ENCODE measurements at regions not wholly inside any gene's neighbourhood (a gene's known extent, or its start where the extent isn't known, plus 50 kb on each side); places are given as distances from the start of the nearest gene placed in this dataset.
A peak's percentile ranks its signal among the peaks of the same experiment; 100 is the strongest.
"Not testable (repeated sequence)": the region's sequence is repeated elsewhere in the genome, so short reads cannot be mapped to it uniquely, and the experiment has no call there.

DNA sequence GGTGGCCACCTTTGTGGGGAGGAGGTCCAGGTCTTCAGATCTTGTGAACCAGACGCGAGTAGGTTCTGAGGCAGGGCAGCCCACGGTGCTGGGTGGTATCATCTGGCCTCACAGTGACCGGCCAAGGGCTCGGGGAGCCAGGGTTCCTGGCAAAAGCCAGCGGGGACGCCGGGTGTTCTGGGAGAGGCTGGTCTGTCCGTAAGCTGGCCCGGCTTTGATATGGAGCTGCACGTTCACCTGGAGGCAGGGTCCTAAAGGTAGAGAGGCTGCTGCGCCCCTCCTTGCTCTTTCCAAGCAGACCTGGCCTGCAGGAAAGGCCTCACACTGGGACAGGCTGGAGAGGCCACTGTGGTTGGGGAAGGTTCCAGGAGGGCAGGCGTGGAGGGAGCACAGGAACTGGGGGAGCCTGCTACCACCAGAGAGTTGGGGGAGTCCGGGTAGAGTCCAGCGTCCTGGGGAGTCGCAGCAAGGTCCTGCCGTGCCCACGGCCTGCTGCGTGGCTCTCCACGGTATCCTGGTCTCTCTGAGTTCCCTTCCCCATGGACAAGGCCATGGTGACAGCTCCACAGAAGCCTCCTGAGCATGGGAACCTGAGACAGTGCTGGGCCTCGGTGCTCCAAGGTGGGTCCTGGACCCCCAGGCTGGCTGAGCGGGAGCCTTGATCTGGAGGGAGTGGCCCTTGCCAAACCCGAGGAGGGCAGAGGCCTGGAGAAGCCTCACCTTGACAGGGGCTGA is 452.4 kb upstream of the B3GAT1 start:
- DNase-seq: no peak

DNA sequence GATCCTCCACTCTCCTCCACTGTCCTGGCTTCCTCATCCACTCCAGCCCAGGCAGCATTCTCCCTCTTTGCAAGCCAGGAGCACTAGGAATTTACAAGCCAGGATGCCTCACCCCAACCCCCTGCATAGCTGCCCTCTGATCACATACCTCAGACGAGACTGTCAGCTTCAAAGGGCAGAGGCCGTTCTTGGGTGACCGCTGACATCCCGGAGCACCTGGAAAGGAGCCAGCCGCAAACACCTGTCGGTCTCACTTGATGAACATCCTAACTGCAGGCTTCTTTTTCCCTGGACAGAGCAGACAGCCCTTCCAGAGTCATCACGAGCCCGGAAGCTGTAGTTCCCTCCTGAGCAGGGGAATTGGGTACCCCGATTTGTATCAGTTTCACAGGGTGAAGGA is 451.3 kb upstream of the B3GAT1 start:
- no peak for DNase-seq

DNA sequence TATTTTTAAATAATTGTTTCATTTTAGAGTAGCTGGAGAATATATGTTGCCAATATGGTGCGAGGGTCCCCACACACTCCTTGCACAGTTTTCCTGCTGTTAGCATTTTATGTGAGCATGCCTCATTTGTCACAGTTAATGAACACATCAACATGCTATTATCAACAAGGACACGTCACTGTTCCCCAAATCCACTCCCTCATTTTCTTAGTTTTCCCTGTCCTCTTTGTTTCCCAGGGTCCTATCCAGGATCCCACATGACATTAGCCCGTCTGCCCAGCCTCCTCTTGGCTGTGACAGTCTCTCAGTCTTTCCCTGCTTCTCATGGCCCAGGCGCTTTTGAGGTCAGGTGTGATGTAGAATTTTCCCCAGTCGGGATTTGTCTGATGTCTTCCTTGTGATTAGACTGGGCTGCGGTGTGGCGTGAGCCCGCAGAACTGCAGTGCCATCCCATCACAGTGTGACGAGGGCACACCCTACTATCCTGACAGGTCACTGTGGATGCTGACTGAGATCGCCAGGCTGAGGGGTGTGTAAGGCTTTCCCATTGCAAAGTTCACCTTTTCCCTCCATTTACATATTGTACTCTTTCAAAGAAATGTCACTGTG is 450.6 kb upstream of the B3GAT1 start:
- DNase-seq: no peak

DNA sequence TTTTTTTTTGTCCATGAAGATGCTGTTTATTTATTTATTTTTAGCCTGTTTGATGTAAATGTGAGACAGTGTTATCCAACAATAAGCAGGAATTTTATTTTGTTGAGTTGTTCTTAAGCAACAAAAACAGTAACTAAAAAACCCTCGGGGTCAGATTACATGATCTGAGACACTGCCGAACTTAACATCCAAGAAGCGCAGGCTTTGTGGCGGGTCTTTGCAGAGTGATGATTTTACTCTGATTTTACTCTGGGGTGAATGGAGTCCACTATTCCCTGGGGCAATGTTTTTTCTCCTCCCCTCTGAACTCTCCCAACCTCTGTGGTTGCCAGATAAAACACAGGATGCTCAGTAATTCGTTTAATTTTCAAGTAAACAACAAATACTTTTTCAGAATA is 450.1 kb upstream of the B3GAT1 start:
- DNase-seq: no peak

DNA sequence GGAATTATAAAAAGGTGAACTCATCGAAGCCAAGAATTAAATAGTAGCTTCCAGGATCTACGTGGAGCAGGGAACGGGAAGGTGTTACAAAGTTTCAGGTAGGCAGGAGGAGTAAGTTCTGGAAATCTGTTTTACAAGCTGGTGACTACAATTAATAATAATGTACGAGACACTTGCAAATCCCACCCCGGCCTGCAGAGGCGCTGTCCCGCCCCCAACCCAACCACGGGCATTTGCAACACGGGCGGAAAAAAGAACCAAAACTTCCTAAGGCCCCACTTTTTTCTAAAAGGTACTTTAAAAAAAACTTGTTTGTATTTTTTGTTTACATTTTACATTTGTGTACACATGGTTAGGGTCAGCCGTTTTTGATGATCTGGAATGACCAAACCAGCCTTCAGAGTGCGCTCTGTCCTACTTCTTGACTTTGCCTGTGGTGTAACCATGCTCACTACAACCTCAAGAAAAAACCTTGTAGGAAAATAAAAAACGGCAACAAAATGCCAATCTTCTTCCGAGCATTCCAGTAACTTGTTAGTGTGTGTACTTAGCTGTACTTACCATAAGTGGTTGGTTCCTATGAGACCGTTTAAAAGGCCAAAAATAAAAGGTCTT is 449.6 kb upstream of the B3GAT1 start:
- DNase-seq: no peak

DNA sequence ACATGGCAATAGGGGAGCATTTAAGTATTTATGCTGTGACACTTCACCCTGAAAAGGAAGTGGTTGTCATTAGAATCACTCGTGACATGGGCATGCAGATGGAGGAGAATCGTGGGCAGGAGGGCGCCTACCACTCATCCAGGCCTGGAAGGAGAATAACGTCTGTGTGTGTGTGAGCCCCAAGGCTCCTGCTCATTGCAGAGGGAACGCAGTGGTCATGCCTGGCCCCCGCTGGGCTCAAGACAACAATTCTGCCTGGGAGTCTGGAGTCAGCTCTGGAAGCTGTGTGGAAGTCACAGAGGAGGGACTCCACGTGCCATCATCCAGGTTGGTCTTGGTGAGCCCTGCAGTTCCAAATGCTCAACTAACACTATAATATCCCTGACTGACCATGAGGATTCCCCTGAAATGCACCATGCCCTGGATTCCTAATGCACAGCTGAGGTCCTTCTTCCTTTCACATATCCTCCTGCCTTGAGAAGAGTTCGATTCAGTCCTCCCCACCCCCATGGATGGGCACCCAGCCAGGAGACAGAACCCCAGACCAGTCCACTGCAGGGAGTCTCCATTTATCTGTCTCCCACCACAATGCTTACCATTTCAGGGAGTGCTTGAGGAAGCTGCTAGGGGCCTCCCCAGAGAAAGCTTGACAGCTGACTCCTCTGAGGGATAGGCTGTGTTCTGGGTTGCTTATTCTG is 446.9 kb upstream of the B3GAT1 start:
- DNase-seq: no peak

DNA sequence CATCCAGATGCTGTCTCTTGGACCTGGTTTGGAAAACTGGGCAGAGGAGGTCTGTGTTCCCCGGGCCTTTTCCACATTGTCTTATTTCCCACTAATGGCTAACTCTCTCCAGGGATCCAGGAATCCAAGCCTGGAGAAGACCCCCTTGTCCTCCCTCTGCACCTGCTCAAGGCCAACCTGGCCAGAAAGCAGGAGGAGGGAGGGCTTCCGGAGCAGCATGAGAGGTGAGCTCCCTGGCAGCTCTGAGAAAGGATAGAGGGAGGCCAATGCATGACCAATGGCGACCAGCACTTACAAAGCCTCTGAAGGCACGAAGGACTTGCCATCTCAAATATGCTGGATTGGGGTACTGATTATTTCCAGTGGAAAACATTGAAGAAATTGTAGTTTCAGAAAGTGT is 445.0 kb upstream of the B3GAT1 start:
- no peak for DNase-seq

DNA sequence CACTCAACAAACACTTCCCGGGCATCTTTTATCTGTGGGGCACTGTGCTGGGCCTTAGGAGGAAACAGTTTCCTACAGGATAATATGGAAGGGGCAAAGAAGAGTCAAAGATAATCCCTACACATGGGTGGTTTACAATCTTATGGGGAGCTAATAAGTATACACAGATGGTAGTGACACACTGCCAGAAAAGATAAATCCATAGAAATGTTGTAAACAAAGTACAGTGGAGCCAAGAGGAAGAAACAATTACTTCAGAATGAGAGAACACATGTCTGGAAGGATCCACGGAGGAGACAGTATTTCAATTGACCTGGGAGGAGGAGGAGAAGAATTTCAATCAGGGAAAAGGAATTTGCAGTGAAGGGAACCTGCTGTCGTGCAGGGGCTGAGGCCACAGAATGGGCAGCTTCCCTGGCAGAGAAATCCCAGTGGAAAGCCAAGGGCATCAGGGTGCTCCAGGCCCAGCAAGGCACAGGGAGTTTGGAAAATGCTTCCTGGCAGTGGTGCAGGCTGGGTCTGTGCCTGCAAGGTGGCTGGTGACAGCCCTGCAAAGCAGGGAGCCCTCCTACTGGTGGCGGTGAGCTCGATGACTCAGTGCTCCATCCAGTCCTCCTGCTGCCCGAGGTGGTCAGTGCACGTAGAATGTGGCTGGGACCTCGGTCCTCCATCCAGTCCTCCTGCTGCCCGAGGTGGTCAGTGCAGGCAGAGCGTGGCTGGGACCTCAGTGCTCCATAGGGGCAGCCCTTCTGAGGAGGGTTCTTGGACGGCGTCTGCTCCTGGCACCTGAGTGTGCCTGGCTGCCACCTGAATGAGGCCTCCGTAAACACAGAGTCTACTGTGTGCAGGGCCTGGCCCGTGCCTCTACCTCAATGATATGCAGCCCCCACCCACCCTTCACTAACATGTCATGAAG is 444.3 kb upstream of the B3GAT1 start:
- DNase-seq: no peak

DNA sequence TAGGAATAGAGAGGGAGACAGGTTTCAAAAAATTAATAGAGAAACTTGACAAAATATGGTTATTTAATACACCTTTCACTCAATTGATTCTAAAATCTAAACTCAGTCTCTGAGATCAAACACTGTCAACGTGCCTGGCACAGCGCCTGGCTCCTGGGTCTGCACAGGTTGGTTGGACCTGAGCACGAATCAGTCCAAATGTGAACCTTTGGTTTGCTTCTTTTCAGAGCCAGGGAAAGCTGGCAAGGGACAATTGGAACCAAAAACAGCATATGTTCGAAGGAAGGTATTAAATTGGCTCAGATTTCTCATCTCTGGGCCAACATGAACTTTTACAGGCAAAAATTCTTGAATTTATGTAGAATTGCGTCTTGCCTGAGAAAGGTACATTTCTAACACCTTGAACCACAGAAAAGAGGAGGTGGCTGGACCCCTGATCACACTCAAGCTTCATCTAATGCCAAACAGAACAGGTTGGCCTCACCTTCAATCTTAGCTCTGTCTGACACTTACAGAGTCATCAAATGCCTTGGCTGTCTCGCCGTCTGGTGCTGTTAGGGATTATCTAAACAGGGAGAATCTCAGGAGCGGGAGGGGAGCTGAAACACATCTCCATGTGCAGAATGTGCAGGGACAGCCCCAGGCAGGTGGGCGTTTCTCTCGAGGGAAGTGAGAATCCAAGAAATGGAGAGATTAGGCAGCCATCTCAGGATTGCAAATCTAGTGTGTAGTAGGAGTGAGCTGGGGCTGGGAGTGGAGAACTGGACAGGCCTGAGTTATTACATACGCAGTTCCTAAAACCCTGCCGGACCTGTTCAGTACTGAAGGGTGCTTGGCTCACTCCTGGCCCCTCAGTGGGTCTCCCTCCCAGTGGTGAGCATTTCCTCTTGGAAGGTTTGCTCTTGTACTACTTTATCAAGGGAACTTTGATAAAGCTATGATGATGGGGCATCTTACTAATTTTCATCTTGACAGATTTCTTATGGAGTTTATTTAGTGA is 442.2 kb upstream of the B3GAT1 start:
- DNase-seq: no peak

DNA sequence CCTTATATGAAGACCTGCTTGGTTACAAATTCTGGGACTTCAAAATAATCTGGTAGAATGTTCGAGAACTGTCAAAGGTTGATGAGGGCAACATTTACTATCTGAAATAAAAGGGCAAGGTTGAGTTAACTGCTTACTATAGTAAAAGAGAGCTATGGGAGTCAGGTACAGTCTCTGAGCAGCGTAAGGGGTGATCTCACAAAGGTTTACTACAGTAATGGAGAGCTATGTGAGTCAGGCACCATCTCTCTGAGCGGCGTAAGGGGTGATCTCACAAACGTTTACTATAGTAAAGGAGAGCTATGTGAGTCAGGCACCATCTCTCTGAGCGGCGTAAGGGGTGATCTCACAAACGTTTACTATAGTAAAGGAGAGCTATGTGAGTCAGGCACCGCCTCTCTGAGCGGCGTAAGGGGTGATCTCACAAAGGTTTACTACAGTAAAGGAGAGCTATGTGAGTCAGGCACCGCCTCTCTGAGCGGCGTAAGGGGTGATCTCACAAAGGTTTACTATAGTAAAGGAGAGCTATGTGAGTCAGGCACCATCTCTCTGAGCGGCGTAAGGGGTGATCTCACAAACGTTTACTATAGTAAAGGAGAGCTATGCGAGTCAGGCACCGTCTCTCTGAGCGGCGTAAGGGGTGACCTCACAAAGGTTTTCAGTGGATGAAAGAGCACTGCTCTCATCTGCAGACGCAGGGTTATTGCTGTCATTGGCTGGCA is 439.6 kb upstream of the B3GAT1 start:
- not testable (repeated sequence) for DNase-seq

DNA sequence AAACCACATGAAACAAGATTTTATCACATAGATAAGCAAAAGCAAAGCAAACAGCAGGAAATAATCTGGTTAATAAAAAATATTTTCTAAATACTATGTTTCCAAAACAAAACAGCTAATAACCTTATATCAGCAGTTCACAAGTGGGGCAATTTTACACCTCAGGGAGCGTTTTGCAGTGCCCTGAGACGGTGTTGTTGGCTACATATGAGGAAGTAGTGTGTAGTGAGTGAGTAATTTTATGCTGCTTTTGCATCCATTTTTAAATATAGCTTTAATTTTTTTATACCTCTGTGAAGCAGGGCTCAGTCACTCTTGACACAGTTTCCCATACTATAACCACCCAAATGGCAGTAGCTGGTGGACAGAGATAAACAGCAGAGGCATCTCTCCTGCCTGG is 438.5 kb upstream of the B3GAT1 start:
- no peak for DNase-seq

DNA sequence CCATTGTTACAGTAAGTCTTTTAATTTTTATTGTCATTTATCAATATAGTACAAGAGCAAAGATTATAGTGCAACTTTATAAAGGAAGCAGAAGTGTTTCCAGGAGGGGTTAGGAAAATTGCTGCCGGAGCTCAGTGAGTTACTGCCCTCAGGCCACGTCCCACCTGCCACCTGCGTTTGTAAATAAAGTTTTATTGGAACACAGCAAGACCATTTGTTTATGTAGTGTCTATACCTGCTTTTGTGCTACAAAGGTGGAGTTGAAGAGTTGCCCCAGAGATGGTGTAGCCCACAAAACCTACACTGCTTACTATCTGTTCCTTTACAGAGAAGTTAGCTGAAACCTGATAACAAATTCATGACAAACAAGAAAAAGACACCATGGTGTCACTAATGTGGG is 437.8 kb upstream of the B3GAT1 start:
- no peak for DNase-seq

DNA sequence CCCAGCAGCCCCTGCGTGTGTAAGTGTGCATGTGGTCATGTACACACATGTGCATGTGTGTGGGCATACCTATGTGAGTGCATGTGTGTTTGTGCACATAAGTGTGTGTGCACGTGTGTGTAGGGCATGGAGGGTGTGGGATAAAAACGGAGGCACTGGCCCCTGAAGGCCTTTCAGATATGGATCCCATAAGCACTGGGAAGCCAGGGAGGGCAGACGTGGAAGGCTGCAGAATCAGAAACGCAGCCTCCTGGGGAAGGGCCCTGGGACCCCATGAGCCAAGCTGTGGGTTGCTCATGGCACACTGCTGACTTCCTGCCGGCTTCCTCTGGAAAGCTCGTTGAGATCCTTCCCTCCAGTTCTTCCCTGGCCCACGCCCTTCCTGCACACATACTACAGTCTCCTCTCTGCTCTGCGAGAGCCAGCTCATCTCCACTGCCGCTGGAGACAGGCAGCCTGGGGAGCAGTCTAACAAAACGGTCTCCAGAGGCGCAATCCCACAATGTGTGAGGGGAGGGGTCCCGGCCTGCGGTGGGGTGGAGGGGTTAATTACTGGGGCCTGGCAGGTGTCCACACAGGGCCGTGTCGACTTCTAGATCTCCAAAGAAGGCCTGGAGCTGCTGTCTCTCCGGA is 435.2 kb upstream of the B3GAT1 start:
- DNase-seq: no peak

DNA sequence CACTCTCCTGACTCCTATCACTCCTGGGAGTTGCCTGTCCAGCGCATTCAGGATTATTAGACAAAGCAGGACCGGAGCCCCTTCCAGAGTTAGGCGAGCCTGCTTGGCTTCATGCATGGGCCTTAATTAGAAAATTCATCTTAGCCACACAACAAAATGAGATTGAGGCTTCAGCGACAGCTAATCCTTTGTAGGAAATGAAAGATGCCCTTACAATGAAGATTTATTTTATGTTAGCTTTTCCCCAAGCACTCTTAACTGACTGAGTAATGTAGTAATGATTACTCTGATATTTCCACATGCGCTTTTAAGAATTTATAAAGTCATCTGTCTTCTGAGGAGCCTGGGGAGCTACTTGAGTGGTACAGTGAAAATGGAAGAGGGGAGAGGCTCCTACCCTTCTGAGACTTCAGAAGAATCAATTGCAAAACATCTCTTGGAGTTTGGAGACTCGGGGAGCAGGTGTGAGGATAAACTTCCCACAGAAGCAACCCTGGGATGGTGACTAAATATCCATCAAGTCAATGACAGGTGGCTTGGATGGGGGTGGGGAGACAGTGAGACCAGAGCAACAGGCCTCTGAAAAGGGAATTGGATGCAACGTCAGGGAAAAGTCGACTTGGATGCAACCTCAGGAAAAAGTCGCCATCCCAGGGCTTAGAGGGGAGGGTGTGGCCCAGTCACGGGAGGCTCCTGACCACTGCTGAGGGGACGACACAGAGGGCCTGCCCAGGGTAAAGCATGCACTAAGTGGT is 434.5 kb upstream of the B3GAT1 start:
- no peak for DNase-seq

DNA sequence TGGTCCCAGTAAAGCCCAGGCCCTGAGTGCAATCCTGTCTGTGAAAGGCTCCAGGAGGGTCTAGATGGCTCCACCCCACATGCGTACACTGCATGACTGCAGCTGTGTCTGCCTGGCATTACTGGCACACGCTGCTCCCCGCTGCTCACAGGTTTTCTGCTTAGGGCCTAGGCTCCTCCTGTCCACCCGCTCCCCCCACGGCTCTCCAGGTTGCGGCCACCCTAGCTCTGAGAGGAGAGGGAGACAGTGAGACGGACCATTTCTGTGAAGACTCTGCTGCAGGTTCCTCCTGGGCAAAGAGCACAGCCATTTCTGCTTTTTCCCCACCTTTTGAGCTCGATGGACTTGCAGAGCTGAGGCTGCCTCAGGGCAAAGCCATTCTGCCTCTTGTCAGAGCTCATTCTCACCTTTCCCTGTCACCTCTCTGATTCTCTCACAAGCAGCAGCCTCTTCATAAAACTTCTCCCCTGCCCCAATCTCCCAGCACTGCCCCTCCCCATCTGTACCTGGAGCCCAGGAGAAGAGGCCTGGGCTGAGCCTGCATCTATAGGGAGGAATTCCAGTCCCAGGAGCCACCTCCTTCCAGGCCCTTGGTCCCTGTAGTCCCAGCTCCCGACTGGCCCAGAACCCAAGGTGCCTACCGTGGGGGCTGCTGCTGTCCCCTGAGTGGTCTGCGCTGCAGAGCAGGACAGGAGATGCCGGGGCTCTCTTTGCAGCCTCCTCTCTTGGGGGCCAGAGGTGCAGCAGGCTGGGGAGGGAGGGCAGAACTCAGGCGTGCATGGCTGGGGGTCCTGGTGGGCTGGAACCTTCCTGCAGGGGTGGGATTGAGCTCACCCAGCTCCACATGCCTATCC is 433.7 kb upstream of the B3GAT1 start:
- DNase-seq: no peak

DNA sequence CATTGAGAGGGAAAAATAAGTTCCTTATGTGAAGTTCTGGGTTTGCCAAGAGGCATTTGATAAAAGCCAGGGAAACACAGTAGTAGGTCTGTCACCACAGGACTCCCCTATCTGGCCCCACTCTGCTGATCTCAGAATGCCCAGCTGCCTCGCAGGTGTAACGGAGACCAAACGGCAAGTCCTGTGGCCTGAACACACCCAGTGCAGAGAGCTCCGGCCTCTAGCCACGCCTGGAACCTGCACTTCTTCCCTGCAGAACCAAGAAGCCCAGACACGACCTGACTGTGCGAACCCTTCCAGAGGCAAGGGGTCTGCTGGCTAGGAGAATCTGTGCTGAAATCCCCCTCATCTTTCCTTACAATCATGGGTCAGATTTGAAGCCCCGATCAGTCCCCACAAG is 432.8 kb upstream of the B3GAT1 start:
- DNase-seq: no peak

DNA sequence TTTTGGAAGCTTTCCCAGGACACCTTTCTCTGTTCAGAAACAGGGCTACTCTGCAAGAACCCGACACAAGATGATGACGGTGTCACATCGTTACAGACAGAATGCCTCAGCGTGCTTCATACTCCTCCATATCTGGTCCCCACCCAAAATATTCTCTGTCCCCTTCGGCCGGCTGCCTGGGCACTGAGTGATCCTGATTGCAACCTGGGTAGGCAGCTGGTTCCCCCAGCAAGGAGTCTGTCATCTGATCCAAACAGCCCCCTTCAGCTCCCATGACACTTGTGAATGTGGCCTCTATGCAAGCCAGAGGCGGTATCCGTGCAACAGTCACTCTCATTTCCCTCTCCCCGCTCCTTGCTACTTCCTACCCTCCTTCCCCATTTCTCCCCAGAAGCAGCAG is 431.7 kb upstream of the B3GAT1 start:
- DNase-seq: peak; percentile 1

DNA sequence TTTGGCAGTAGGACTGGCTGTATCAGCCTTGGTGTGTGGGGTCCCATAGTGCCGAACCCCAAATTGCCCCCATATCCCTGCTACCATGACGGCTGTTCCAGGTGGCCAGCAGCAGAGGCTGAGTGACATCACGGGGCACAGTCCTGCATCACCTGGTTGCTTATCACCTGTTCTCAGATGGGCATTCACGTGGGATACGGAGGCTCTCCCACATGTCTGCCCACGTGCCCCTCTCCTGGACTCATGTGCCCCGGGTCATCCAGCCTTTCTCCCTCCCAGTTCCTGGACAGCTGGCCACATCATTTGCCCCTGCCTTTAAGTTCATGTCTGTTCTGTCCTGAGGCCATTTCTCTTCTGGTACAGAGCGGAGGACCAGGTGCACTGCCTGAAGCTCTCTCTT is 431.0 kb upstream of the B3GAT1 start:
- no peak for DNase-seq

DNA sequence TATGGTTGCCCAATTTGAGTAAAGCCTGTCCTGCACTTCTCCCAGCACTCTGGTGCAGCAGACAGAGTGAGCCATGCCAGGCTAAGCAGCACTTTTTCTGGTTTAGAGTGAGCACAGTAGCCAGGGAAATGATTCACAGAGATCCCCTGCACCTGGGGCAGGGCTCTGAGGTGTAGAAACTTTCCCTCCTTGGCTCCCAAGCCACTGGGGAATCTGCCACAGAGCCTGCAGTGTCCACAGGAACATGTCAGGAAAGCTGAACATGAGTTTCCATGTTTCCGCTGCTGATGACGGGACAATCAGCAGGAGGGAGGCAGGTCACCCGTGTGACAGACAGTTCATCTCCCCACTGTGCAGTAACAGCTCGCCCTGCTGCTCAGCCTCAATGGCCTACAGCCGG is 429.9 kb upstream of the B3GAT1 start:
- no peak for DNase-seq
